ENCODE measurements at regions not wholly inside any gene's neighbourhood (a gene's known extent, or its start where the extent isn't known, plus 50 kb on each side); places are given as distances from the start of the nearest gene placed in this dataset.

DNA sequence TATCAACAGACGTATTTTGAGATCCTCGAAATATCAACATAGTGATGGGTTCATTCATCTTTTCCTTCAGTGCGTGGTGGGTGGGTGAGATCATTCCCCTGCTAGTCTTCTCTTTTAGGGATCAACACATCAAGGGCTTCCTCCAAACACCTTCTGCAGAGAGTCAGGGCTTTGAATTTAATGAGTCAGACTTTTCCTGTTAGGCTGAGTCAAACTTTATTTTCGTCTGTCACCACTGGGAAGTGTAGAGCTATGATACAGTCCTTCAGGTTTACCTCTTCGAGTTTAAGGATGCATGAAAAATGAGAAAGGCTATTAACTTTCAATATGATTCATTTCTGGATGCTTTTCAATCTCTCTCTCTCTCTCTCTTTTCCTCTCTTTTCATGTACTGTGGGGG is 189.1 kb downstream of the BMP2 start:
- no peak for DNase-seq

DNA sequence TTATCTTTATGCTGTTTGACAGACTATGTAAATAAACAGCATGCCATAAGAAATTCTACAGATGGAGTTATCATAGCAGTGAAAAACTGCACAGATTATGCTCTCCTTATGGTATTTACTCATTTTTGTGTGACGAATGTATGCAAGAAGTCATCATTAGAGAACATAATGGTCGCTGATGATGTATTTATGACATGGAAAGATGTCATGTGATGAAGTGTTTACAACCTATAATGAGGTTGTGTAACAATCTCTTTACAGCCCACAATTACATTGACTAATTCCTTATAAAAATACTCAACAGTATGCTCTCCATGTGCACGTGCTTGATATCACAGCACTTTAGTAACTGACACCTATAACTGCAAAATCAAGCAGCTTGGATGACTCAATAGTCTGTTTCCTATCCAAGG is 192.4 kb downstream of the BMP2 start:
- DNase-seq = no peak

DNA sequence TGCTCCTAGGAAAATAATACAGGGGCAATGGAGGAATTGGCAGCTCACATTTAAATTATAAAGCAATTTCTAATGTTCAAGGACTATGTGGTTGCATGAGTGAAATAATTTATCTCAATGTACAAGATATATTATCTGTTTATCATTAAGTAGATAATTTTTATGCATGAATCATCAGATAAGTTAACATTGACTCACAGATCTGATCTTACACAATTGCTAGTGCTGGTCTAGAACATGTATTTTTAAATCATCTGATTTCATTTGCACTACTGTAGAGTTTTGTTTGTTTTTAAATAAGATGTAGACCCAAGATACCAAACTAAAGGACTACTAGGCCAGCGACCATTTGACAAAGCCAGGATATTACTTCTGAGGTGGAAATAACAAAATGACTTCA is 199.2 kb downstream of the BMP2 start:
- no peak for DNase-seq

DNA sequence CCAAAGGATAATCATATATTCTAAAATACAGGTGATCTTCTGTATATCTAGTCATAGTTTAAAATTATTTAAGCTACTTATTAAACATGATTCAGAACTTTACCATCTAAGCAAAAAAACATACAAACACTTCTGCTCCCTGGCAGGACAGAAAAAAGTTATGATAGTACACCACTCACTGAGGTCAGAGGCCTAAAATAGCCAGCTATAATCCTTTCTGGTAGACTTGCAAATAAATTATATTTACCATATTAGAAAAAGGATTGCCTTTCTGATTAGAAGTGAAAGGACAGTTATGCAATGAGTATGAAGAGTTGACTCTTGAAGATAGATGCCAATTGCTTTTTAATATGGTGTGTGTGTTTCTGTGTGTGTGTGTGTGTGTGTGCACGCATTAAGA is 207.4 kb downstream of the BMP2 start:
- no peak for DNase-seq

DNA sequence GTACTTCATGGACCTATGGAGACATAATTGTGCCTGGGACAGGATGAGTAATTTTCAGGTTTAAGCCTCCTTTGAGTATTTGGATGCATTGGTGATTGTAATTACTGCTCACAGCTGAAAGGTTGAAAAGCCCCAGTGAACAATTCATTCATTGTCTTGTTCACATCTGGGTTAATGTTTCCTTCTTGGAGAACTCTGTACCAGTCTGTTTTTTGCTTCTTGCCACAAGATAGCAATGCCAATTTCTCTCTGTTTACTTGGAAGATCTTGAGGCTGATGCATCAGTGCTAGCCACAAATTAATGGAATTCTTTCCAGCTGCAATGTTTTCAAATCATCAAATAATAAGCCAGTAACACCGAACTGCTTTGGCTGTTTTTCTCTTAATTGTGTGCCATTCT is 207.8 kb downstream of the BMP2 start:
- DNase-seq = no peak

DNA sequence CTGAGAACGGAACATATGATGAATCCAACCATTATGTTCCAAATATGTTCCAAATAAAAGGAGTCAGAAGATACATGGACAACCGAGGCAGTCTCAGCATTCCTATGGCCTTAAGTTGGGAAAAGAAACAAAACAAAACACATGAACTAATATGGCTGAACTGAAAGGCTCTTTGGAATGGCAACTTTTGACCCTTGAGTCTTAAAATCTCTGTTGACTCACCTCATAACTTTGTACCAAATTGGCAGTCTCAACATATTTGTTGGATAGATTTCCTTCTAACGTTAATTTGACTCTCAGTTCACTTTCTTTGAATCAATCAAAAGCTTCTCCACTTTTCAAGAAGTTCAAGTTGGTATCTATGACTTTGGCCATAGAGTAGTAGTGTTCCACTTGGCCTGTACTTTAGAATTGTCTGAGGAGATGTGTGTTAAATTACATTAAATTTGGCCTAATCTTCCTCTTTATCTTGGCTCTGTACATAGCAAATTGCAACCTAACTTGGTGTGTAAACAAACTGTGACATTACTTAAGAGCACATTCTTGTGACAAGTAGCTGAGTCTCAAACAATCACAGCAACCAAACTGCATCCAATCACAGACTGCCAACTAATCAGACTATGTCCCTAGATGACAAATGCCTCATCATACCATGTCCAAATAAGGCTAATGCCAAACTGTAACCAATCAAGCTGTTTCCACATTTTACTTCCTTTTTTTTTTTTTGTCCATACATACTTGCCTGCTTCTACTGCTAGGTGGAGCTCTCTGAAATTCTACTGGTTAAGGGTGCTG is 208.8 kb downstream of the BMP2 start:
- DNase-seq = no peak

DNA sequence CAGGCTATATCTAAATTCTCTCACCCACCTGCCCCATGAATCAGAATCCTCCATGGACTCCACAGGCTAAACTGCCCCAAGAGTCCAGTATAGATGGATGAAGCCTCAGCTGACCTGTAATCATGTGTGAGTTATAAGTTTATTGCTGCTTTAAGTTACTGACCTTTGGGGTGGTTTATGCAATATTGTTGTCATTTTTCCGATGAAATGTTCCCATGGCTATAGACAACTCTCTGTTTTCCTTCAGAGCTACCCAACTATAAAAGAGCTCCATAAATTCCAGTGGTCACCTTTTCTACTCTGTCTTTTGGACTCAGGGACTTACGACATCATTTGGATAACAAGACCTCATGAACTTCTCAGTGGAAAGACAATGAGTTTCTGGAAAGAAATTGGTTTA is 212.1 kb downstream of the BMP2 start:
- DNase-seq = no peak

DNA sequence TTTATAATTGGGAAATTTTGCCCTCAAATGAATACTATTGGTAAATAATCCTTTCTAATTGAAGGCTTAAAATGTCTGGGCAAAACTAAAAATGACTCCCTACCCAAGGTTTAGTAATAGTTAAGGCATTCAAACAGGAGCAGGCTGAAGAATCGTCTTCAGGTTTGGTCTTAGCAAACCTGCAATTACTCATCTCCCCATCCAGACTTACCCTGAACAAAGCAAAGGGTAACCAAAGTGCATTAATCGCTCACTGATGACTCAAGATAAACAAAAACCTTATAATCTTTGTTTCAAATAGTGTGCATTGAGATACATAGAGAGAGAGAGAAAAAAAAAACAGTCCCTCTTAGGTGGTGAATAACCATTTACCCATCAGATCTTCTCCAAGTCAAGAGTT is 225.5 kb downstream of the BMP2 start:
- no peak for DNase-seq

DNA sequence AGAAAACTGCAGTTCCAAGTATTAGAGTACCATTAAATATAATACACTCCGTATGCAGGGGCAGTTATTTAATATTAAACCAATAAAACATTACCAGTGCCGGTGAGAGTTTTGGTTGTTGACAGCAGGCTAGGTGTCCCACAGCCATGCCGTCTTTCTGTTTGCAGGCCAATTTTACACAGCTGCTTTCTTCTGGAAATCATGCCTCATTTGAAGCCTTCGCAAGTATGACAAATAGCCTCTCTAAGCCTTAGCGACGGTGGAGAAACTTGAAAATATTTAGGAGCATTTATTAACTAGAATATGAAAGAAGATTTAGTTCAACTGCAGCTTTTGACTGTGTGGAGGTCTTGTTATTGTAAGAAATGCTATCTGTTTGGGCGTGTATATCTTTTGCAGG is 226.0 kb downstream of the BMP2 start:
- DNase-seq = no peak

DNA sequence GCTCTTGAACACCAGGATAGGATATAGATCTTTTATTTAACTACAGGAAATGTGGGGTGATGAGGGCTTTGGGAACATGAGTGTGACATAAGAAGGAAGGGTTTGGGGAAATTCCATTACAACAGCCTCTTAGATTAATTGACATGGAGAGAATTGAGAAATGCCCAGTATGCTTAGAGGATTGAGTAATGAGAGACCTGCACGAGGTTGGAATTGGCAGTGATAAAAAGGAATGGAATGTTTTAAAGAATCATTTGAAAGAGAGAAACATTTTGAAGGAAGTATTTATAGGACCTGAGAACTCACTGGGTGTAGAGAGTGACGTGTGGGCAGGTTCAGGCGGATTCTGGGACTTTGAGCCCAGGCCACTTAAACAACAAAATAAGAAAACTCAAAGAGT is 227.0 kb downstream of the BMP2 start:
- no peak for DNase-seq

DNA sequence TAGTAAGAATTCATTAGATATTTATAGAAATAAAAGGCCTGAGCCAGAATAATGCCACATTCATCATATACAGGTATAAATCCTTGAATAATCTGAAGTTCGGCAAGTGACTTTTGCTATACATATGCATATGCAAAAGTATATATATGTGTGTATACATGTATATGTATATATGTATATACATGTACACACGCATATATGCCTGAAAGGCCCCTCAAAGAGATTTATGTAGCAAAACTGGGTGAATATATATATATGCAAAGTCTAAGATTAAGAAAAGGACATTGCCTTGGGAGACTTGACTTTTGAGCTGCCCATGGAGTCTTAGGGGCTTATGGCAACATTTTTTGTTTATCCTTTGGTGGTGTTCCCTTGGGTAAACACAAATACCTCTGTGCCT is 231.4 kb downstream of the BMP2 start:
- no peak for DNase-seq

DNA sequence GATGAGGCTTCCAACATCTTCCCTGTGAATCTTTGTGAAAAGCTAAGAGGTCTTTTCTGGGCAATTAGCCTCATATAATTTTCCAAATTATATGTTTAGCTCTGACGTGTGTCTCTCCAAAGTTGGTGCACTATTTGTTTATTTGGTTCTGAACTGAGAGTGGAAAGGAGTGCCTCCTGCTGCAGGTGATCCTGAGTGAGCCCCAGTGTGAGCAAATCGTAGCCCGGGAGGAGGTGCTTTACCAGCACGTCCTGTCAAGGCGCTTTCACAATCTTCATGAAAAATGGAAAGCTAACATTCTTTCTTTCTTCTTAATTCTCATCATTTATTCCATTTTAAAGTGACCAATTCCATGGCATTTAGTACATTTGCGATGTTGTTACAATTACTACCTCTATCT is 231.9 kb downstream of the BMP2 start:
- no peak for DNase-seq

DNA sequence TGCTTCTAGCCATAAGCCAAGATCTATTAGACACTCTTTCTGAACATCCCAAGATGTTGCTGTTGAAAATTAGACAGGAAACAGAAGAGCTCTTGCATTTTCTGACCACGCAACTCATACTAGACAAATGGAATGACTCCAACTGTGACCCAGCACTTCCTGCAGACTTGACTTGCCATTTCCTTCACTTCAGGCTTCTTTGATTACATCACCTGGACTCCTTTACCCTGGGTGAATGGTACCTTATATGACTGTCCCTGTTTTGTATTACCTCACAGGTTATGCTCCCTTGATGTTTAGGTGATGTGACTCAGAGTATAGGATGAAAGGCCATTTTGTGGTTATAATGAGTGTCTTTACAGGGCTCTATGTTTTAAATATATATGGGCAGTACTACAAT is 236.1 kb downstream of the BMP2 start:
- DNase-seq = no peak

DNA sequence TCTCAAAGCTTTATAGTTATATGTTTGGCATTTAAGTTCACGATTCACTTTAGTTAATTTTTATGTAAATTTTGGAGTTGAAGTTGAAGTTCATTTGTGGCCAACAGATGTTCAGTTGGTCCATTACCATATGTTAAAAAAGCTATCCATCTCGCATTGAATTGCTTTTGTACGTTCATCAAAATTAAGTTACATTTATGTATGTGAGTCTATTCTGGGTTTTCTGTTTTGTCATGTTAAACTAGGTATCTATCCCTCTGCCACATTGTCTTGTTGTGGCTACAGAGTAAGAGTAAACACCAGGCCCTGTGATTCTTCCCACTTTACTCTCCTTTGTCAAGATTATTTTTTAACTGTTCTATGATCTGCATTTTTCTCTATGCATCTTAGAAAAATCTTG is 237.3 kb downstream of the BMP2 start:
- no peak for DNase-seq

DNA sequence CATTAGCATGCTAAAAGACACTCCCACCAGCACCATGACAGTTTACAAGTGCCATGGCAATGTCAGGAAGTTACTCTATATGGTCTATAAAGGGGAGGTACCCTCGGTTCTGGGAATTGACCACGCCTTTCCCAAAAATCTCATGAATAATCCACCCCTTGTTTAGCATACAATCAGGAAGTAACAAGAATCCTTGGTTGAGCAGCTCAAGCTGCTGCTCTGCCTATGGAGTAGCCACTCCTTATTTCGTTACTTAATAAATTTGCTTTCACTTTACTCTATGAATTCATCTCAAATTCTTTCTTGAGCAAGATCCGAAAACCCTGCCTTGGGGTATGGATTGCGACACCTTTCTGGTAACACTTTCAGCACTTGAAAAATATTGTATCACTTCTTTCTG is 243.0 kb downstream of the BMP2 start:
- DNase-seq = no peak

DNA sequence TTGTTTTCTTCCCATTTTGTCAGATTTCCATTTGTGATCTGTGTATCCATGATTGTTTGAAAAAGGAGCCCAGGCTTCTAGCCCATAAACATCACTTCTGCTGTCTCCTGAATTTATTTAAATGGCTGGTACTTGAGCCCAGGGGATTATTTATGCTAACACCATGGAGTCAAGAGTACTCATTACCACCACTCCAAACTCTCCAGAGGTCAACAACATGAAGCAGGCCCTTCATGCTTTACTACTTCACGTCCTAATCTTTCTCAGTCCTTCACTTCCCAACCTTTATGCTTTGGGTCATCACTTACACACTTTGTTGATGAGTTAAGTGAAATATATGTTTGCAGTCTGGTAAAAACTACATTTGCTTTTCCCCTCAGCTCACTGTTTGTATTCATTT is 247.8 kb downstream of the BMP2 start:
- no peak for DNase-seq

DNA sequence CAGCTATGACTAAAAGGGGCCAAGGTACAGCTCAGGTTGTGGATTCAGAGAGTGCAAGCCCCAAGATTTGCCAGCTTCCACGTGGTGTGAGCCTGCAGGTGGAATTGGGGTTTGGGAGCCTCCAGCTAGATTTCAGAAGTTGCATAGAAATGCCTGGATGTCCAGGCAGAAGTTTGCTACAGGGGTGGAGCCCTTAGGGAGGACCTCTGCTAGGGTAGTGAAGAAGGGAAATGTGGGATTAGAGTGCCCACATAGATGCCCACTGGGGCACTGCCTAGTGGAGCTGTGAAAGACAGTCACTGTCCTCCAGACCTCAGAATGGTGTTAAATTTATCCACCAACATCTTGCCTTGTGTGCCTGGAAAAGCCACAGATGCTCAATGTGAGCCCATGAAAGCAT is 255.1 kb downstream of the BMP2 start:
- no peak for DNase-seq

DNA sequence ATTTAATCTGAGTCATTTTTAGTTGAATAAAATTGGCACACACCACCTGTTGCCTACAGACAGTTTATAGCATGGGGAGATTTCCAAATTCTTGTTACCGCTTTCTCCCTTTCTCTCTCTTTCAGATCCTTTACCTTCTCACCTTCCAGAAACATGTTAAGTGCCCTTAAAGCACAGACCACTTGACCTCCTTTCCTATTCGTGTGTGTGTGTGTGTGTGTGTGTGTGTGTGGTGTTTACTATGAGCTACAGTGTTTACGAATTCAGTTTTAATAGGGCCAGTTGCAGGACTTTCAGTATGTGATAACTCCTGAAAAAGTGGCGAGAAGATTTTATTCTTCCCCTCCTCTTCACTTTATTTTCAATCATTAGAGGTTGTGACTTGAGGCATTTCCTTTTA is 258.1 kb downstream of the BMP2 start:
- DNase-seq = no peak

DNA sequence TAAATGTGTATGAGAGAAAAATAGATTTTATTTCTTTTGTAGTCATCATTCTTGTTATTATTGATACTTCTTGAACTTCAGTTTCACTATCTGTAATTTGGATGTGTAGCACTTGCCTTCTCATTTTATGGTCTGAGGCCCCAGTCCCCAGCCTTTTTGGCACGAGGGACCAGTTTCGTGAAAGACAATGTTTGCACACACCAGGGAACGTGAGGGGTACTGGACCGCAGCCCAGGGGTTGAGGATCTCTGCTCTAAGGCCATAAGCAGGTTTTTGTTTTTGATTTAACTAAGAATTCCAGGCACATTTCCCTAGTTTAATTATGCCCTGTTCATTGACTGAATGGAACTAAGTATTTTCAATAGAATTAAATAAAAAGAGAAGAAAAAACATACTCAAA is 261.5 kb downstream of the BMP2 start:
- no peak for DNase-seq

DNA sequence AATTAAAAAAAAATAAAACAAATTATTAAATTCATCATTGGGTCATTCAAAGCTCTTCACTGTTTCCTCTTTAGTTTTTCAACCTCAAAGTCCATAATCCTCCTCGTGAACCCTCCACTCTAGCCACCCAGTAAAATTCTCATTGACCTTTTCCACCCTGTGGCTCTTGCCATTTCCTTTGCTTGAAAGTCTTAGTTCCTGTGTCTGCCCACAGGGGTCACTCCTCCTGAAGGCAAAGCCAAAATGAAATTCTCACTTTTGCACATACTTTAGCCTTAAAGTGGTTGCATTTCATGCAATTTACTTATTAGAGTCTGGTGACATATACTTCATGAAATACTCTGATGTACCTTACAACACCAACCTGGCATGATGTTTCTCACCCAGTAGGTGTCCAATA is 263.7 kb downstream of the BMP2 start:
- DNase-seq = peak; percentile 12

DNA sequence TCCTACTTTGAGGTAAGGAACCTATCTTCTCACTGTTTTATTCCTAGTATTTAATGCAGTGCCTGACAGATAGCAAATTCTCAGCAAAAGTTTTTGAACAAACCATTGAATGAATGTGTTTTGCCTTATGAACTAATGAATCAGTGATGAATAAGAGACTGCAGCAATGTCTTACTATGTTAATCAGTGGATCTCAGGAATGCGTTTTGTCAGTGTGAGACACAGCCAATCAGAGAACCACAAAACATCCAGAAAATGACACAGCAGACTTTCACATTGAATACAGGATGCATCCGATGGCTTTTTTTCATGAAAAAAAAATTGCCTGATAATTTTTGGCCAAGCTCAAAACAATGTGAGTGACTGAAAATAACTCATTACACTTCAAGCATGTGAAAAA is 270.5 kb downstream of the BMP2 start:
- no peak for DNase-seq

DNA sequence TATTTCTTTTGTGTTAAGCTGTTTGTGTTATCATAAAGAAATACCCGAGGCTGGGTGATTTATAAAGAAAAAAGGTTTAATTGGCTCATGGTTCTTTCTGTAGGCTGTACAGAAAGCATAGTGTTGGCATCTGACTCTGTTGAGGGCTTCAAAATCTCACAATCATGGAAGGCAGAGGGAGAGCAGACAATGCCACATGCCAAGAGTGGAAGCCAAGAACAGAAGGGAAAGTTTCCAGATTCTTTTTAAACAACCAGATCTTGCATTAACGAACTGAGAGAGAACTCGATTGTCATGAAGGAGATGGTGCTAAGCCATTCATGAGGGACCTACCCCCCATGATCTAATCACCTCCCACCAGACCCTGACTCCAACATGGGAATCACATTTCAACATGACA is 290.1 kb downstream of the BMP2 start:
- no peak for DNase-seq

DNA sequence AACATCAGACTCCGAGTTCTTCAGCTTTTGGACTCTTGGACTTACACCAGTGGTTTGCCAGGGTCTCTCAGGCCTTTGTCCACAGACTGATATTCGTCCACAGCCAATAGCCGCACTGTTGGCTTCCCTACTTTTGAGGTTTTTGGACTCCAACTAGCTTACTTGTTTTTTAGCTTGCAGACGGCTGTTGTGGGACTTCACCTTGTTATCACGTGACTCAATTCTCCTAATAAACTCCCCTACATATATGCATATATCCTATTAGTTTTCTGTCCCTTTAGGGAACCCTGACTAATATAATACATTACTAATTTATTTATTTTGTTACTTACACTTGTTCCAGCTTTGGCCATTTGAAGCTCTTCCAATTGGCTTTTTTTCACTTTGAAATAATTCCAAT is 311.3 kb downstream of the BMP2 start:
- no peak for DNase-seq

DNA sequence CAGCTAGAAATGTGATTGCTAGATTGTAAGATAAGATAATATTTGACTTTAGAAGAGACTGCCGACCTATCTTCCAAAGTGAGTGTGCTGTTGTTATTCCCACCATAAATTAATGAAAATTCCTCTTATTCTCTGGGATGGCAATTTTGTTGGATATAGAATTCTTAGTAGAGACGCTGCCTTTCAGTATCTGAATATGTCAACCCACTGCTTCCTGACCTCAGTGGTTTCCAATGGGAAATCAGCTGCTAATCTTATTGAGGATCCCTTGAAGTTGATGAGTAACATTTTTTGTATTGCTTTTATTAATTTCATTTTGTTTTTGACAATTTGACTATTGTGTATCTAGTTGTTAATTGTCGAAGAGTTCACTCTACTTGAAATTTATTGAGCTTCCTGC is 313.0 kb downstream of the BMP2 start:
- DNase-seq = no peak

DNA sequence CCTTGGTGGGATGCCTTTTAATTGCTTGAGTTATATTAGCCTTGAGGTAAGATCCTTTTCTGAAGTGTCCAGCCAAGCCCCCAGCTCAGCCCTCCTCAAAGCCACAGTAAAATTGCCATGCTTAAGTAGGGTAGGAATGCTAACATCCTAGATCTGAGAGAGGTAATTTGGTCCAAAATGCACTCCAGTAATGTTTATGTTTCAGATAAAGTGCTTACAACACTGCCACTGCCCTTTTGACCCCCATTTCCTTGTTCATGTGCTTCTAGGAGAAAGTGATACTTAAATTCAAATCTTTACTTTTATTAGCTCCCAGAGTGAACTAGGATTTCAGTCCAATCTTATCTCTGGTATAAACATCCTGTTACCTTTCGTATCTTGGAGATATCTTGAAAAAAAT is 318.0 kb downstream of the BMP2 start:
- DNase-seq = no peak

DNA sequence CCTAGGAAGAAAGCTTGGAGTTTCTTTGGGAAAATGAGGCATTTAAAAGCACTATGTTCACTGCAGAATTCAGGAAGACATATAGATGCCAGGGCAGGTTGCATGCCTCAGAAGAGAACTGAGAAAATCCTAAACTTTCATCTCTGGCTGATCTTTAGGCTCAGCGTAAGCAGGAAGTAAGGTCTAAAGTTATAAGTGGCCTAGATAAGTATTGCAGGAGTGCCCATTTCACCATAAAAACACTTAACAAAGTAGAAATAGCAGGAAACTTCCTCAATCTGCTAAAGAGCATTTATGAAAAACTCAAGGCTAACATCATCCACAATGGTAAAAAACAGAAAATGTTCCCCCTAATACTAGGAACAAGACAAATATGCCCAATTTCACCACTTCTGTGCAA is 320.3 kb downstream of the BMP2 start:
- no peak for DNase-seq

Data from RPMI8226 (cell line).